HEK293 (cell line): ENCODE measurements at regions not wholly inside any gene's neighbourhood (a gene's known extent, or its start where the extent isn't known, plus 50 kb on each side); places are given as distances from the start of the nearest gene placed in this dataset.

ENCODE experiments used
- CTCF ChIA-PET: fragments of 350-600 bp; formaldehyde crosslinking; extraction: SDS; loops from one replicate; lab custom pipeline; 2021; ENCODE audit warnings: antibody characterized with exemption; lab: Yijun Ruan, JAX
- POLR2A ChIA-PET: fragments of 300-600 bp; formaldehyde crosslinking; extraction: SDS; loops from one replicate; lab custom pipeline; 2020; ENCODE audit warnings: antibody characterized with exemption, inconsistent platforms; lab: Yijun Ruan, JAX
- H3K27ac ChIP-seq: fragments of 200-500 bp; sonication (Bioruptor generic); 2 replicates; pipeline ENCODE4 v1.5.1; 2014; ENCODE audit warnings: low read depth, low read length, control low read depth, inconsistent platforms; ENCODE audit errors: extremely low read depth
- H3K36me3 ChIP-seq, 2 experiments: fragments of 200-500 bp in 1 of 2; sonication (Bioruptor generic) in 1 of 2; 1 replicate in 1 of 2; 2 replicates in 1 of 2; pipeline ENCODE4 v1.5.1; 2014 to 2017; ENCODE audit warnings: inconsistent platforms in 2 of 2, low read length in 2 of 2; ENCODE audit not compliant: control insufficient read depth in 2 of 2, insufficient read depth in 1 of 2
- H3K4me1 ChIP-seq: fragments of 200-500 bp; sonication (Bioruptor generic); 2 replicates; pipeline ENCODE4 v1.5.1; 2014; ENCODE audit warnings: mild to moderate bottlenecking, low read length, inconsistent platforms; ENCODE audit not compliant: control insufficient read depth, insufficient read depth
- H3K4me3 ChIP-seq: 2 replicates; pipeline ENCODE4 v1.5.1; 2011; ENCODE audit warnings: low read depth, mild to moderate bottlenecking, control low read depth, low read length, moderate library complexity
- H3K9me3 ChIP-seq: fragments of 200-500 bp; sonication (Bioruptor generic); 2 replicates; pipeline ENCODE4 v1.5.1; 2014; ENCODE audit warnings: low read depth, low read length, inconsistent platforms; ENCODE audit not compliant: control insufficient read depth, insufficient read depth
- KLF7 ChIP-seq: fragments of 450-650 bp; formaldehyde crosslinking; IDR thresholded peaks from 2 replicates; pipeline ENCODE4 v1.5.1; 2016; ENCODE audit warnings: missing biosample characterization, missing genetic modification characterization, borderline replicate concordance
- PRDM1 ChIP-seq: fragments of 450-650 bp; formaldehyde crosslinking; IDR thresholded peaks from 2 replicates; pipeline ENCODE4; 2016; ENCODE audit warnings: missing biosample characterization, missing genetic modification characterization
- ZBTB21 ChIP-seq: fragments of 450-650 bp; formaldehyde crosslinking; IDR thresholded peaks from 2 replicates; pipeline ENCODE4 v1.5.1; 2017; ENCODE audit warnings: missing biosample characterization, missing genetic modification characterization
- ZFP3 ChIP-seq: fragments of 450-650 bp; formaldehyde crosslinking; IDR thresholded peaks from 2 replicates; pipeline ENCODE4 v1.5.1; 2016; ENCODE audit warnings: low read depth, missing biosample characterization, missing genetic modification characterization
- ZNF24 ChIP-seq: fragments of 450-650 bp; formaldehyde crosslinking; IDR thresholded peaks from 2 replicates; pipeline ENCODE4 v1.5.1; 2016; ENCODE audit warnings: missing biosample characterization, missing genetic modification characterization
- ZNF354C ChIP-seq: fragments of 450-650 bp; formaldehyde crosslinking; IDR thresholded peaks from 2 replicates; pipeline ENCODE4 v1.5.1; 2016; ENCODE audit warnings: missing biosample characterization, missing genetic modification characterization, low read depth, borderline replicate concordance
- ZNF571 ChIP-seq: fragments of 450-650 bp; formaldehyde crosslinking; IDR thresholded peaks from 2 replicates; pipeline ENCODE4 v1.5.0; 2017; ENCODE audit warnings: missing biosample characterization, missing genetic modification characterization
- ZNF623 ChIP-seq: fragments of 450-650 bp; formaldehyde crosslinking; IDR thresholded peaks from 2 replicates; pipeline ENCODE4 v1.5.1; 2016; ENCODE audit warnings: missing biosample characterization, missing genetic modification characterization
- ZNF654 ChIP-seq: fragments of 450-650 bp; formaldehyde crosslinking; IDR thresholded peaks from 2 replicates; pipeline ENCODE4 v1.5.1; 2016; ENCODE audit warnings: low read depth, missing biosample characterization, missing genetic modification characterization
- ZNF785 ChIP-seq: fragments of 450-650 bp; formaldehyde crosslinking; IDR thresholded peaks from 2 replicates; pipeline ENCODE4 v1.5.1; 2016; ENCODE audit warnings: missing biosample characterization, missing genetic modification characterization
- ZNF791 ChIP-seq: fragments of 450-650 bp; formaldehyde crosslinking; IDR thresholded peaks from 2 replicates; pipeline ENCODE4 v1.5.1; 2016; ENCODE audit warnings: missing biosample characterization, missing genetic modification characterization
- ZNF830 ChIP-seq: fragments of 450-650 bp; IDR thresholded peaks from 2 replicates; pipeline ENCODE4 v1.5.0; 2018; ENCODE audit warnings: missing biosample characterization, missing genetic modification characterization, low read depth, mild to moderate bottlenecking, moderate library complexity
- ZSCAN30 ChIP-seq: fragments of 450-650 bp; IDR thresholded peaks from 2 replicates; pipeline ENCODE4 v1.5.1; 2018; ENCODE audit warnings: missing biosample characterization, mild to moderate bottlenecking, missing genetic modification characterization, moderate library complexity
- ZXDB ChIP-seq: fragments of 450-650 bp; formaldehyde crosslinking; IDR thresholded peaks from 2 replicates; pipeline ENCODE4 v1.5.1; 2016; ENCODE audit warnings: missing biosample characterization, missing genetic modification characterization
- TF ChIP-seq, protein P1 (sequence below): fragments of 450-650 bp; formaldehyde crosslinking; IDR thresholded peaks from 2 replicates; pipeline ENCODE4 v1.5.1; 2016; ENCODE audit warnings: missing biosample characterization, missing genetic modification characterization
- TF ChIP-seq, protein P2 (sequence below): fragments of 450-650 bp; formaldehyde crosslinking; IDR thresholded peaks from 2 replicates; pipeline ENCODE4 v1.5.1; 2016; ENCODE audit warnings: missing biosample characterization, missing genetic modification characterization
- TF ChIP-seq, protein P3 (sequence below): fragments of 450-650 bp; formaldehyde crosslinking; IDR thresholded peaks from 2 replicates; pipeline ENCODE4 v1.5.1; 2016; ENCODE audit warnings: missing biosample characterization, missing genetic modification characterization, borderline replicate concordance
- TF ChIP-seq, protein P4 (sequence below): fragments of 450-650 bp; formaldehyde crosslinking; IDR thresholded peaks from 2 replicates; pipeline ENCODE4 v1.5.1; 2016; ENCODE audit warnings: missing biosample characterization, missing genetic modification characterization
- TF ChIP-seq, protein P5 (sequence below): fragments of 450-650 bp; formaldehyde crosslinking; IDR thresholded peaks from 2 replicates; pipeline ENCODE4 v1.5.1; 2017; ENCODE audit warnings: missing biosample characterization, missing genetic modification characterization
- TF ChIP-seq, protein P6 (sequence below): fragments of 450-650 bp; formaldehyde crosslinking; IDR thresholded peaks from 2 replicates; pipeline ENCODE4 v1.5.1; 2016; ENCODE audit warnings: missing biosample characterization, missing genetic modification characterization, borderline replicate concordance

DNA sequence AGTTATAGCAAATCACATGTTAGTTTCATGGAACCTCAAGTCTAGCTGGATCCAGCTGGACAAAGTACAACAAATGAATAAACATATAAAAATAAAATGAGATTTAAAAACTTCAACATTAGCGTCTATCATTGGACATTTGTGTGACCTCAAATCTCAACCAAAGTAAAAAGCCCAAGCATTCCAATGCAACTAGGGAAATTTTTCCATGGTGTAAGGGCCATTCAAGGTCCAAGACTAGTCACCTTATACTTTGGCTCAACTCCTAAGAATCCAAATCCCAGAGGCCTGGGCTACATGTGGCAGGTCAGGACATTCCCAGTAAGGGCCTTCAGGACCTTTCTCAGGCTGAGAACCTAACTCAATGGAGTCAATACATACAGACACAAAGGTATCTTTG, 137.4 kb upstream of the DMAC1 start:
- CTCF ChIA-PET = no interaction called here
- no peaks in the 10 kb centered on the region for H3K4me1 ChIP-seq
- no peaks in the 10 kb centered on the region for H3K9me3 ChIP-seq
- TF ChIP-seq, protein P1, sequence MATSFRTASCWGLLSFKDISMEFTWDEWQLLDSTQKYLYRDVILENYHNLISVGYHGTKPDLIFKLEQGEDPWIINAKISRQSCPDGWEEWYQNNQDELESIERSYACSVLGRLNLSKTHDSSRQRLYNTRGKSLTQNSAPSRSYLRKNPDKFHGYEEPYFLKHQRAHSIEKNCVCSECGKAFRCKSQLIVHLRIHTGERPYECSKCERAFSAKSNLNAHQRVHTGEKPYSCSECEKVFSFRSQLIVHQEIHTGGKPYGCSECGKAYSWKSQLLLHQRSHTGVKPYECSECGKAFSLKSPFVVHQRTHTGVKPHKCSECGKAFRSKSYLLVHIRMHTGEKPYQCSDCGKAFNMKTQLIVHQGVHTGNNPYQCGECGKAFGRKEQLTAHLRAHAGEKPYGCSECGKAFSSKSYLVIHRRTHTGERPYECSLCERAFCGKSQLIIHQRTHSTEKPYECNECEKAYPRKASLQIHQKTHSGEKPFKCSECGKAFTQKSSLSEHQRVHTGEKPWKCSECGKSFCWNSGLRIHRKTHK = no peak
- TF ChIP-seq ZSCAN30 (tag by site-specific recombination) (no peak), ZBTB21 (tag by site-specific recombination) (no peak), ZXDB (tag by site-specific recombination) (no peak)
- TF ChIP-seq, protein P2, sequence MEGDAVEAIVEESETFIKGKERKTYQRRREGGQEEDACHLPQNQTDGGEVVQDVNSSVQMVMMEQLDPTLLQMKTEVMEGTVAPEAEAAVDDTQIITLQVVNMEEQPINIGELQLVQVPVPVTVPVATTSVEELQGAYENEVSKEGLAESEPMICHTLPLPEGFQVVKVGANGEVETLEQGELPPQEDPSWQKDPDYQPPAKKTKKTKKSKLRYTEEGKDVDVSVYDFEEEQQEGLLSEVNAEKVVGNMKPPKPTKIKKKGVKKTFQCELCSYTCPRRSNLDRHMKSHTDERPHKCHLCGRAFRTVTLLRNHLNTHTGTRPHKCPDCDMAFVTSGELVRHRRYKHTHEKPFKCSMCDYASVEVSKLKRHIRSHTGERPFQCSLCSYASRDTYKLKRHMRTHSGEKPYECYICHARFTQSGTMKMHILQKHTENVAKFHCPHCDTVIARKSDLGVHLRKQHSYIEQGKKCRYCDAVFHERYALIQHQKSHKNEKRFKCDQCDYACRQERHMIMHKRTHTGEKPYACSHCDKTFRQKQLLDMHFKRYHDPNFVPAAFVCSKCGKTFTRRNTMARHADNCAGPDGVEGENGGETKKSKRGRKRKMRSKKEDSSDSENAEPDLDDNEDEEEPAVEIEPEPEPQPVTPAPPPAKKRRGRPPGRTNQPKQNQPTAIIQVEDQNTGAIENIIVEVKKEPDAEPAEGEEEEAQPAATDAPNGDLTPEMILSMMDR (tag by site-specific recombination) = no peak
- TF ChIP-seq, protein P3, sequence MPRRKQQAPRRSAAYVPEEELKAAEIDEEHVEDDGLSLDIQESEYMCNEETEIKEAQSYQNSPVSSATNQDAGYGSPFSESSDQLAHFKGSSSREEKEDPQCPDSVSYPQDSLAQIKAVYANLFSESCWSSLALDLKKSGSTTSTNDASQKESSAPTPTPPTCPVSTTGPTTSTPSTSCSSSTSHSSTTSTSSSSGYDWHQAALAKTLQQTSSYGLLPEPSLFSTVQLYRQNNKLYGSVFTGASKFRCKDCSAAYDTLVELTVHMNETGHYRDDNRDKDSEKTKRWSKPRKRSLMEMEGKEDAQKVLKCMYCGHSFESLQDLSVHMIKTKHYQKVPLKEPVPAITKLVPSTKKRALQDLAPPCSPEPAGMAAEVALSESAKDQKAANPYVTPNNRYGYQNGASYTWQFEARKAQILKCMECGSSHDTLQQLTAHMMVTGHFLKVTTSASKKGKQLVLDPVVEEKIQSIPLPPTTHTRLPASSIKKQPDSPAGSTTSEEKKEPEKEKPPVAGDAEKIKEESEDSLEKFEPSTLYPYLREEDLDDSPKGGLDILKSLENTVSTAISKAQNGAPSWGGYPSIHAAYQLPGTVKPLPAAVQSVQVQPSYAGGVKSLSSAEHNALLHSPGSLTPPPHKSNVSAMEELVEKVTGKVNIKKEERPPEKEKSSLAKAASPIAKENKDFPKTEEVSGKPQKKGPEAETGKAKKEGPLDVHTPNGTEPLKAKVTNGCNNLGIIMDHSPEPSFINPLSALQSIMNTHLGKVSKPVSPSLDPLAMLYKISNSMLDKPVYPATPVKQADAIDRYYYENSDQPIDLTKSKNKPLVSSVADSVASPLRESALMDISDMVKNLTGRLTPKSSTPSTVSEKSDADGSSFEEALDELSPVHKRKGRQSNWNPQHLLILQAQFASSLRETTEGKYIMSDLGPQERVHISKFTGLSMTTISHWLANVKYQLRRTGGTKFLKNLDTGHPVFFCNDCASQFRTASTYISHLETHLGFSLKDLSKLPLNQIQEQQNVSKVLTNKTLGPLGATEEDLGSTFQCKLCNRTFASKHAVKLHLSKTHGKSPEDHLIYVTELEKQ (tag by site-specific recombination) = no peak
- TF ChIP-seq, all 188 proteins: peak for 0
- Histone ChIP-seq H3K36me3 (no peaks in the 10 kb centered on the region), H3K4me3 (no peak overlapping the region), H3K27ac (no peak overlapping the region)
- POLR2A ChIA-PET = no interaction called here

DNA sequence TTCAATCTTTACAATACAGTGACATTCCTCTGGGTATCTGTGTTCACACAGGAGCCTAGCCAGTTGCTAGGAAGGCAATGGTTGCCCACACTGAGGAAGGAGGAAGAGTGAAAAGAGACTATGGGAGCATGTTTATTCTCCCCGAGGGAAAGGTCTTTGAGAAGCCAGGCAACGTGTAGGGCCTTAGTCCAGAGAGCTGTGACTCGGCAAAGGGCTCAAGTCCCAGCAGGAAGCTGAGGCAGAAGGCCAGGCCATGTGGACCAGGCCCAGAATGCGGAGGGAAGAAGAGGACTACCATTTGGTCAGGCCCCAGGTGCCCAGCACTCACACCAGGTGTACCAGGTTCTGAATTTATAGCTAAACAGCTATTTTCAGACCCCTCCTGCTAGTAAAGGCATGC, 136.6 kb upstream of the DMAC1 start:
- POLR2A ChIA-PET = no interaction called here
- H3K27ac ChIP-seq = no peak overlapping the region
- H3K4me1 ChIP-seq = no peaks in the 10 kb centered on the region
- CTCF ChIA-PET = no interaction called here
- no peaks in the 10 kb centered on the region for H3K36me3 ChIP-seq
- H3K9me3 ChIP-seq = no peaks in the 10 kb centered on the region
- no peak overlapping the region for H3K4me3 ChIP-seq
- TF ChIP-seq, protein P4, sequence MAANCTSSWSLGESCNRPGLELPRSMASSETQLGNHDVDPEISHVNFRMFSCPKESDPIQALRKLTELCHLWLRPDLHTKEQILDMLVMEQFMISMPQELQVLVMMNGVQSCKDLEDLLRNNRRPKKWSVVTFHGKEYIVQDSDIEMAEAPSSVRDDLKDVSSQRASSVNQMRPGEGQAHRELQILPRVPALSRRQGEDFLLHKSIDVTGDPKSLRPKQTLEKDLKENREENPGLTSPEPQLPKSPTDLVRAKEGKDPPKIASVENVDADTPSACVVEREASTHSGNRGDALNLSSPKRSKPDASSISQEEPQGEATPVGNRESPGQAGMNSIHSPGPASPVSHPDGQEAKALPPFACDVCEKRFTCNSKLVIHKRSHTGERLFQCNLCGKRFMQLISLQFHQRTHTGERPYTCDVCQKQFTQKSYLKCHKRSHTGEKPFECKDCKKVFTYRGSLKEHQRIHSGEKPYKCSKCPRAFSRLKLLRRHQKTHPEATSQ (tag by site-specific recombination) = no peak
- TF ChIP-seq ZNF24 (no peak), ZNF830 (no peak), KLF7 (tag by site-specific recombination) (no peak), ZNF654 (tag by site-specific recombination) (no peak), ZNF623 (tag by site-specific recombination) (no peak), ZFP3 (tag by site-specific recombination) (no peak), ZNF791 (tag by site-specific recombination) (no peak), ZNF571 (no peak), ZNF785 (tag by site-specific recombination) (no peak), PRDM1 (tag by site-specific recombination) (no peak), ZNF354C (tag by site-specific recombination) (no peak)
- TF ChIP-seq, protein P5, sequence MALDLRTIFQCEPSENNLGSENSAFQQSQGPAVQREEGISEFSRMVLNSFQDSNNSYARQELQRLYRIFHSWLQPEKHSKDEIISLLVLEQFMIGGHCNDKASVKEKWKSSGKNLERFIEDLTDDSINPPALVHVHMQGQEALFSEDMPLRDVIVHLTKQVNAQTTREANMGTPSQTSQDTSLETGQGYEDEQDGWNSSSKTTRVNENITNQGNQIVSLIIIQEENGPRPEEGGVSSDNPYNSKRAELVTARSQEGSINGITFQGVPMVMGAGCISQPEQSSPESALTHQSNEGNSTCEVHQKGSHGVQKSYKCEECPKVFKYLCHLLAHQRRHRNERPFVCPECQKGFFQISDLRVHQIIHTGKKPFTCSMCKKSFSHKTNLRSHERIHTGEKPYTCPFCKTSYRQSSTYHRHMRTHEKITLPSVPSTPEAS (tag by site-specific recombination) = no peak
- TF ChIP-seq, protein P6, sequence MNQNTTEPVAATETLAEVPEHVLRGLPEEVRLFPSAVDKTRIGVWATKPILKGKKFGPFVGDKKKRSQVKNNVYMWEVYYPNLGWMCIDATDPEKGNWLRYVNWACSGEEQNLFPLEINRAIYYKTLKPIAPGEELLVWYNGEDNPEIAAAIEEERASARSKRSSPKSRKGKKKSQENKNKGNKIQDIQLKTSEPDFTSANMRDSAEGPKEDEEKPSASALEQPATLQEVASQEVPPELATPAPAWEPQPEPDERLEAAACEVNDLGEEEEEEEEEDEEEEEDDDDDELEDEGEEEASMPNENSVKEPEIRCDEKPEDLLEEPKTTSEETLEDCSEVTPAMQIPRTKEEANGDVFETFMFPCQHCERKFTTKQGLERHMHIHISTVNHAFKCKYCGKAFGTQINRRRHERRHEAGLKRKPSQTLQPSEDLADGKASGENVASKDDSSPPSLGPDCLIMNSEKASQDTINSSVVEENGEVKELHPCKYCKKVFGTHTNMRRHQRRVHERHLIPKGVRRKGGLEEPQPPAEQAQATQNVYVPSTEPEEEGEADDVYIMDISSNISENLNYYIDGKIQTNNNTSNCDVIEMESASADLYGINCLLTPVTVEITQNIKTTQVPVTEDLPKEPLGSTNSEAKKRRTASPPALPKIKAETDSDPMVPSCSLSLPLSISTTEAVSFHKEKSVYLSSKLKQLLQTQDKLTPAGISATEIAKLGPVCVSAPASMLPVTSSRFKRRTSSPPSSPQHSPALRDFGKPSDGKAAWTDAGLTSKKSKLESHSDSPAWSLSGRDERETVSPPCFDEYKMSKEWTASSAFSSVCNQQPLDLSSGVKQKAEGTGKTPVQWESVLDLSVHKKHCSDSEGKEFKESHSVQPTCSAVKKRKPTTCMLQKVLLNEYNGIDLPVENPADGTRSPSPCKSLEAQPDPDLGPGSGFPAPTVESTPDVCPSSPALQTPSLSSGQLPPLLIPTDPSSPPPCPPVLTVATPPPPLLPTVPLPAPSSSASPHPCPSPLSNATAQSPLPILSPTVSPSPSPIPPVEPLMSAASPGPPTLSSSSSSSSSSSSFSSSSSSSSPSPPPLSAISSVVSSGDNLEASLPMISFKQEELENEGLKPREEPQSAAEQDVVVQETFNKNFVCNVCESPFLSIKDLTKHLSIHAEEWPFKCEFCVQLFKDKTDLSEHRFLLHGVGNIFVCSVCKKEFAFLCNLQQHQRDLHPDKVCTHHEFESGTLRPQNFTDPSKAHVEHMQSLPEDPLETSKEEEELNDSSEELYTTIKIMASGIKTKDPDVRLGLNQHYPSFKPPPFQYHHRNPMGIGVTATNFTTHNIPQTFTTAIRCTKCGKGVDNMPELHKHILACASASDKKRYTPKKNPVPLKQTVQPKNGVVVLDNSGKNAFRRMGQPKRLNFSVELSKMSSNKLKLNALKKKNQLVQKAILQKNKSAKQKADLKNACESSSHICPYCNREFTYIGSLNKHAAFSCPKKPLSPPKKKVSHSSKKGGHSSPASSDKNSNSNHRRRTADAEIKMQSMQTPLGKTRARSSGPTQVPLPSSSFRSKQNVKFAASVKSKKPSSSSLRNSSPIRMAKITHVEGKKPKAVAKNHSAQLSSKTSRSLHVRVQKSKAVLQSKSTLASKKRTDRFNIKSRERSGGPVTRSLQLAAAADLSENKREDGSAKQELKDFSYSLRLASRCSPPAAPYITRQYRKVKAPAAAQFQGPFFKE (tag by site-specific recombination) = no peak
